GM23248 (cell line): ENCODE measurements at regions not wholly inside any gene's neighbourhood (a gene's known extent, or its start where the extent isn't known, plus 50 kb on each side); places are given as distances from the start of the nearest gene placed in this dataset.

Experiments
- EZH2 ChIP-seq: fragments of 200-600 bp; sonication (generic); IDR thresholded peaks from 2 replicates; pipeline ENCODE4 v1.6.1; 2018; ENCODE audit warnings: antibody characterized with exemption, mild to moderate bottlenecking; ENCODE audit not compliant: insufficient read depth, poor library complexity, severe bottlenecking
- EZH2phosphoT487 ChIP-seq: fragments of 200-600 bp; sonication (generic); IDR thresholded peaks from 2 replicates; pipeline ENCODE4 v1.6.1; 2018; ENCODE audit warnings: antibody characterized with exemption, moderate library complexity, mild to moderate bottlenecking, low read depth; ENCODE audit not compliant: insufficient read depth

DNA sequence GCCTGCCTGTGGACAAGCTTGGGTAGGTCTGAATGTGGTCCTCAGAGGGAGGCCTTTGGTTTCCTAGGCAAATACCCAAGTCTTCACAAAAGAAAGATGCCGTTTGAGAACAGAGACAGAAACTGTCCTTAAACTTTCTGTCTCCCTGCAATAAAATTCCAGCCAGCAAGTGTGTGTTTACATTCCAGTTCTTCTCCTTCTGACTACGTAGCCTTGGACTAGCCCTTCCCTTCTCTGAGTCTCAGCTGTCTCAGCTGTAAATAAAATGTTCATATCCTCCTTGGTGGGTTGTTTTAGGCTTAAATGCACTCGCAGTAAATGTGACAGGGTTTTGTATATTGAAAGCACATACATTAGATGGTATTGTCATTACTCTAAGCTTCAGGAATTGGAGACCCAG, 561.2 kb upstream of the MKI67 start:
- TF ChIP-seq EZH2: no peak
- TF ChIP-seq EZH2phosphoT487: no peak
